Stimulated activated CD4-positive, alpha-beta T cell treated with anti-CD3 and anti-CD28 coated beads, Interleukin-12 subunit alpha, Interleukin-12 subunit beta, amount 100 ng/mL, for 4 hours (primary cell): ENCODE measurements at regions not wholly inside any gene's neighbourhood (a gene's known extent, or its start where the extent isn't known, plus 50 kb on each side); places are given as distances from the start of the nearest gene placed in this dataset.
"Not testable (repeated sequence)": the region's sequence is repeated elsewhere in the genome, so short reads cannot be mapped to it uniquely, and the experiment has no call there.

Experiments
- DNase-seq: peaks from one replicate; pipeline ENCODE4 v3.0.0-alpha.2; 2020

GRCh38 chr20:12925210-12925755 is 83.5 kb upstream of the SPTLC3 start:
- DNase-seq = peak; percentile 4

DNA sequence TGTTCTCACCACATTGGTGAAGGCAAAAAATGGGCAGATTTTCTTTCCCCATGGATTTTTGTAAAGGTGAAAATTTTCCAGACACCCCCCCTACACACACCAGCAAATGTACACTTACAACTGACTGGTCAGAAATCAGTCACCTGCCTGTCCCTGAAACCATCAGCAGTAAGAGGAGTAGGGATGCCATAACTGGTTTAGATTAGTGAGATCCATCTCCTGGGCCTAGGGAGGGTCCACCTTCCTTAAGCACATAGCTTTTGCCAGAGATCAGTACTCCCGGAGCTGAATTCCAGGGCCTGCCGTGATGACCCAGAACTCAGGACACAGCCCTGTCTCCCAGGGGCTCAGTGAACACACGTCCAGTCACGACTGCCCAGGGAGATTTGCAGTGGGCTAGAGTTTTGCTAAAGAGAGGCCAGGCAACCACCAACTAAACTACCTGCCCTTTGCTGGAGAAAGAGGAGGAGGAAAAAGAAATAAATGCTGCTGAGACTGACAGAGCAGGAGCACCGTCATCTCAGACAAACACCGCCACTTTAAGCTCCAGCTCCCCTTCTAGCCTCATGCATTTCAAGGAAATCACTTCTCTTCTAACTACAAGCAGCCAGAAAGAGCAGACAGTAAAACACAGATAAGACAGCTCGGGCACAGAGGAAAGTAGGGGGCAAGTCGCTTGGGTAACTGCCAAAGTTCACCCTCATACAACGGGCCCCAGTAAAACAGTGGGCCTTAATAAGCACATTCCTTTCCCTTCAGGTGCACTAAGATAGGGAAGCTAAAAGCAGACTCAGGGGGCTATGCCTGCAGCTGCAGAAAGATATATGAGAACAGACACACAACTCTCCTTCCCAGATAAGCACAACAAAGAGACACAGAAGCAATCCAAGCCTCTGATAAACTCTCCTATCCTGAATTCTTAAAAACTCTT is 82.6 kb upstream of the SPTLC3 start:
- no peak for DNase-seq

DNA sequence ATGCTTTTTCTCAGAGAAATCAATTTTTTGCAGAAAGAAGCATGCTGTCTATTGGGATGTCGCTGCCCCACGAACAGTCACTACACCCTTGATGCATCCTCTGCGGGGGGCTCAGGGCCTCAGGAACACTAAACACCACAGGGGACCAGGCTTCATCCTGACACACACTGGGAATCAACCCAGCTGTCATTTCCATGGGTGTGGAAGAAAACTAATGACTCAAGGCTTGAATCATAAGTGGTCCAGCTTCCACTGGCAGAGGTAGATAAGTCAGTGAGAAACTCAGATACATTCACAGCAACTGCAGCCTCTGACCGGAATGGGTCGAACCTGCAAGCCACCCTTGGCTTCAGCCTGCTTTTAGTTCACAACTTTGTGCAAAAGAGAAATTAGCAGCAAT is 81.3 kb upstream of the SPTLC3 start:
- DNase-seq = no peak

GRCh38 chr20:12928358-12928754 is 80.4 kb upstream of the SPTLC3 start:
- DNase-seq = no peak

DNA sequence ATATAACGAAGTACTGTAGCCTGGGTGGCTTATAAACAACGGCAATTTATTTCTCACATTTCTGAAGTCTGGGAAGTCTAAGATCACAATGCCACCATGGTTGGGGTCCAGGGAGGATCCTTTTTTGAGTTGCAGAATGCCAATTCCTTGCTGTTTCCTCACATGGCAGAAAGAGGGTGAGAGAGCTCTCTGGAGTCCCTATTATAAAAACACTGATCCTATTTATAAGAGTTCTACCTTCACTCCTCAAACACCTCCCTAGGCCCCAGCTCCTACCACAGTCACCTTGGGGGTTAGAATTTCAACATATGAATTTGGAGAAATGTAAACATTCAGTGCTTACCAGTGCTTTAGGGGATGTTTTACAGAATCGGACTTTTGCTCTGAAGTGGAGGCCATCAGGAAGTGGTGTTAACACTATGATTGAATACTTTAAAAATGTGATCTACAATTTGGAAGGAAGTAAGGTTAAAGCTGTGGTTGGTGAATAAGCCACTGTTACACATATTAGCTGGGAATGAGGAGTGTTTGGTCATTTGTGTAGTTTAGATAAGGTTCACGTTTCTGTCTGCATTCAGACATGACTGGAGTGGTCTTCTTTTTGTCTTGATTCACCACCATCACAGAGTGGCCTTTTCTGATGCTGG is 79.9 kb upstream of the SPTLC3 start:
- DNase-seq = no peak

GRCh38 chr20:12936020-12936419 is 72.8 kb upstream of the SPTLC3 start:
- no peak for DNase-seq

- no peak for DNase-seq
These were observed 72.2 kb upstream of the SPTLC3 start for GRCh38 chr20:12936524-12936923.

- DNase-seq = no peak
These were observed 67.7 kb upstream of the SPTLC3 start for GRCh38 chr20:12941025-12941424.

DNA sequence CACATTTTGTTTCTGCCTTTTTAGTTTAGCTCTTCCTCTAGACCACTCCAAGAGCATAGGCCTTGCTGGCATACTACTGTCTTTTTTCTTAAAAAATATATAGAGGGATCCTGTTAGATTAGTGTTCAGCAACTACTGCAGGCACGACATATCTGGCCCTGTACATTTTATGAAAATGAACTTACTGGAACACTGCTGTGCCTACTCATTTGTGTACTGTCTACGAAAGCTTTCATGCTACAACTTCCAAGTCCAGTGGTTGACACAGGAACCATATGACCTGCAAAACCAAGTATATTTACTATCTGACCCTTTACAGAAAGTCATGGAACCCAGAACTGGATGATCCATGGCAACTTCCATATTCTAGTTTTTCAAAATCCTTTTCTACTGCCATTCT is 66.6 kb upstream of the SPTLC3 start:
- DNase-seq = no peak

- DNase-seq = no peak
These were observed 62.0 kb upstream of the SPTLC3 start for GRCh38 chr20:12946789-12947188.

DNA sequence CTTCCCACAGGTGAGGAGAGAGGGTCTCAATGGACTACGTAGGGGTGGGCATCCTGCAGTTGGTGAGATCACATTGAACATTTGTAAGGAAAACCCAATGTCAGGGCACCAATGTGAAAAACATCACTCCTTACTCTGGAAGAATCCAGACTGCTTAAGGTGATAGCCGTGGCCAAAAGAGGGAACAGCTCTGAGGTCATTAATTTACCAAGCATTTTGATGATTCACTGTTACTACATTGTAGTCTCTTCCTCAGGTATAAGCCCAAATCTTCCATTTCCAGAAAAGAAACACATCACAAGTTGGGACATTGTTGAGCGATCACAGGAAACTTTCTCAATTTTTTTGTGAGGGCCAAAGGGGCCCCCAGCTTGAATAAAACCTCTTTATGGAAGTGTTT is 61.1 kb upstream of the SPTLC3 start:
- no peak for DNase-seq

DNA sequence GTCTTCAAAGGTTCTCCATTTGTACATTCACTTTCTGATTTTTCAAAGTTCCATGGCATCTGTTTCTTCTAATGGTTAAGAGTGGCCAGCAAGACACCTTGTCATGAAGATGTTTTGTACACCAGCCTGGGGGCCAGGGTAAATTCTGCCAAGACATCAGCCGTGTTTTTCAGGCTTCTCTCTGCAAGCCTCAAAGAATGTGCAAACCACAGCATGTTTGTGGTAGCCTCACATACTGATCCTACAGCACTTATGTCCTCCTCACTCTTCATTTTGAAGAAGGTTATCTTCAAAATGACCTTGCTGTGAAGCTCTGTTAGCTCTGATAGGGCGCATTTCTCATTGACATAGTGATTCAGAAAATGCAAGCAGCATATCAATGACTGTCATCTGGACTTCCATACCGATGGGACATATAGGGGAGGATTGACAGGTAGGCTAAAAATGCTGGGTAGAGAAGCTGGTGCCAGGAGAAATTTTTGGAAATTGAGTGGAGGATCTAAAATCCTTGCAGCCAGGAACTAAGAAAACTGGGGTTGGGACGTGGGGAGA is 59.3 kb upstream of the SPTLC3 start:
- DNase-seq = no peak

- DNase-seq = not testable (repeated sequence)
These were observed 54.5 kb upstream of the SPTLC3 start for GRCh38 chr20:12954254-12954653.

GRCh38 chr20:12955611-12956010 is 53.2 kb upstream of the SPTLC3 start:
- DNase-seq = no peak

GRCh38 chr20:12956303-12956702 is 52.5 kb upstream of the SPTLC3 start:
- no peak for DNase-seq

- no peak for DNase-seq
These were observed 50.8 kb upstream of the SPTLC3 start for GRCh38 chr20:12957968-12958367.
